ENCODE measurements at regions not wholly inside any gene's neighbourhood (a gene's known extent, or its start where the extent isn't known, plus 50 kb on each side); places are given as distances from the start of the nearest gene placed in this dataset.
A peak's percentile ranks its signal among the peaks of the same experiment; 100 is the strongest.

GRCh38 chr9:109966643-109967368, 186.8 kb downstream of the PALM2AKAP2 start:
- peaks cover 27% of the 10 kb centered on the region for H3K4me1 ChIP-seq (ENCODE audit: control insufficient read depth, extremely low read depth, insufficient read depth, low read length)
- H3K9ac ChIP-seq (replicated peaks; ENCODE audit: extremely low read depth, insufficient read depth, low read length), result no peak overlapping the region
- FAIRE-seq (peak; percentile 56), DNase-seq (ENCODE audit: low read depth, low spot score) (no peak)
- dilution Hi-C loops (cut with MboI; ENCODE audit: extremely low pct_ligation_motif_present, low sequenced_read_pairs) (no loop called here), intact Hi-C loops (cut with micrococcal nuclease) (no loop called here)
- no peak overlapping the region for H2AFZ ChIP-seq (ENCODE audit: low read depth, low read length)
- CTCF ChIA-PET, result interaction anchor here (0.8 to 3.9 kb wide), 3 partner anchors 10 to 63 kb away, joined by 3 to 15 read pairs (median 4); no protein-coding TSS in a partner anchor
- TF ChIP-seq GATA2 (IDR thresholded peaks at IDR 0.05; ENCODE audit: insufficient read depth, insufficient read length, low read depth, low read length) (no peak), CTCF (IDR thresholded peaks at IDR 0.05; ENCODE audit: extremely low read depth in 1 of 2, insufficient read depth in 1 of 2, low read depth in 1 of 2, low read length in 2 of 2) (no peak), EZH2 (IDR thresholded peaks at IDR 0.05; ENCODE audit: borderline replicate concordance, low read depth, low read length, severe bottlenecking) (no peak), POLR2A (IDR thresholded peaks at IDR 0.05; ENCODE audit: low read depth, low read length) (no peak), FOS (IDR thresholded peaks at IDR 0.05; ENCODE audit: borderline replicate concordance, insufficient read depth, low read length) (no peak), POLR2AphosphoS5 (IDR thresholded peaks at IDR 0.05; ENCODE audit: insufficient read depth, low read depth, low read length) (no peak), MAX (IDR thresholded peaks at IDR 0.05; ENCODE audit: insufficient read depth, insufficient read length) (no peak), MYC (IDR thresholded peaks at IDR 0.05; ENCODE audit: low read depth, low read length) (no peak), JUN (IDR thresholded peaks at IDR 0.05; ENCODE audit: borderline replicate concordance, insufficient read depth, insufficient read length, low read depth) (no peak)
- POLR2A ChIA-PET, result no interaction called here
- no peak overlapping the region for H3K27ac ChIP-seq (ENCODE audit: insufficient read depth, low read depth, low read length)
- no peaks in the 10 kb centered on the region for H4K20me1 ChIP-seq (replicated peaks; ENCODE audit: control insufficient read depth, extremely low read depth, insufficient read depth, low read length)
- no peaks in the 10 kb centered on the region for H3K36me3 ChIP-seq (ENCODE audit: control insufficient read depth in 2 of 2, extremely low read depth in 1 of 2, insufficient read depth in 2 of 2, low read length in 2 of 2)
- H3K79me2 ChIP-seq (ENCODE audit: control insufficient read depth, insufficient read depth, low read length), result no peaks in the 10 kb centered on the region
- H3K9me1 ChIP-seq (replicated peaks; ENCODE audit: control insufficient read depth, extremely low read depth, insufficient read depth, low read length), result no peaks in the 10 kb centered on the region
- no peak overlapping the region for H3K4me3 ChIP-seq (replicated peaks in 1 of 3; ENCODE audit: insufficient read depth in 1 of 3, low read depth in 1 of 3, low read length in 3 of 3)
- no TSS peak for BruUV-seq (replicated peaks)
- no peaks in the 10 kb centered on the region for H3K9me3 ChIP-seq (replicated peaks; ENCODE audit: control insufficient read depth, insufficient read depth, low read length)
- no peaks in the 10 kb centered on the region for H3K27me3 ChIP-seq (ENCODE audit: control insufficient read depth in 2 of 2, insufficient read depth in 2 of 2, low read length in 2 of 2)
- H3K4me2 ChIP-seq (ENCODE audit: insufficient read depth, low read length), result no peak overlapping the region

All from endothelial cell of umbilical vein (primary cell).